ENCODE measurements at regions not wholly inside any gene's neighbourhood (a gene's known extent, or its start where the extent isn't known, plus 50 kb on each side); places are given as distances from the start of the nearest gene placed in this dataset.

- TF ChIP-seq, protein P1, sequence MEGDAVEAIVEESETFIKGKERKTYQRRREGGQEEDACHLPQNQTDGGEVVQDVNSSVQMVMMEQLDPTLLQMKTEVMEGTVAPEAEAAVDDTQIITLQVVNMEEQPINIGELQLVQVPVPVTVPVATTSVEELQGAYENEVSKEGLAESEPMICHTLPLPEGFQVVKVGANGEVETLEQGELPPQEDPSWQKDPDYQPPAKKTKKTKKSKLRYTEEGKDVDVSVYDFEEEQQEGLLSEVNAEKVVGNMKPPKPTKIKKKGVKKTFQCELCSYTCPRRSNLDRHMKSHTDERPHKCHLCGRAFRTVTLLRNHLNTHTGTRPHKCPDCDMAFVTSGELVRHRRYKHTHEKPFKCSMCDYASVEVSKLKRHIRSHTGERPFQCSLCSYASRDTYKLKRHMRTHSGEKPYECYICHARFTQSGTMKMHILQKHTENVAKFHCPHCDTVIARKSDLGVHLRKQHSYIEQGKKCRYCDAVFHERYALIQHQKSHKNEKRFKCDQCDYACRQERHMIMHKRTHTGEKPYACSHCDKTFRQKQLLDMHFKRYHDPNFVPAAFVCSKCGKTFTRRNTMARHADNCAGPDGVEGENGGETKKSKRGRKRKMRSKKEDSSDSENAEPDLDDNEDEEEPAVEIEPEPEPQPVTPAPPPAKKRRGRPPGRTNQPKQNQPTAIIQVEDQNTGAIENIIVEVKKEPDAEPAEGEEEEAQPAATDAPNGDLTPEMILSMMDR (optimal IDR thresholded peaks at IDR 0.05 in 1 of 3, IDR thresholded peaks at IDR 0.05 in 1 of 3, conservative IDR thresholded peaks at IDR 0.05 in 1 of 3; ENCODE audit: extremely low read depth in 1 of 3, insufficient read depth in 2 of 3, low read length in 3 of 3), result no peak
- TF ChIP-seq EZH2 (IDR thresholded peaks at IDR 0.05; ENCODE audit: low read length), result no peak
These were observed 448.5 kb downstream of the TCERG1L start for GRCh38 chr10:130863044-130863443.
